Stimulated activated memory B cell treated with anti-CD40 and anti-IgM and Interleukin-4, amounts not matched to agents 10 μg/mL and 1 μg/mL and 100 μg/mL, for 72 hours (primary cell): ENCODE measurements at regions not wholly inside any gene's neighbourhood (a gene's known extent, or its start where the extent isn't known, plus 50 kb on each side); places are given as distances from the start of the nearest gene placed in this dataset.
"Not testable (repeated sequence)": the region's sequence is repeated elsewhere in the genome, so short reads cannot be mapped to it uniquely, and the experiment has no call there.

ENCODE experiments used
- ATAC-seq: fragments of 150-1000 bp; cut with Tn5 transposase; 2 replicates; pipeline ENCODE4 v1.10.0; 2021
- H3K27ac Mint-ChIP-seq: one replicate; pipeline ENCODE4 v1.8.0; 2022; ENCODE audit warnings: mild to moderate bottlenecking, mixed read lengths
- H3K27me3 Mint-ChIP-seq: one replicate; pipeline ENCODE4 v1.8.0; 2022; ENCODE audit warnings: mixed read lengths
- H3K36me3 Mint-ChIP-seq: one replicate; pipeline ENCODE4 v1.8.0; 2022; ENCODE audit warnings: mixed read lengths
- H3K4me1 Mint-ChIP-seq: one replicate; pipeline ENCODE4 v1.8.0; 2022; ENCODE audit warnings: mixed read lengths
- H3K4me3 Mint-ChIP-seq: one replicate; pipeline ENCODE4 v1.8.0; 2022; ENCODE audit warnings: mild to moderate bottlenecking, moderate library complexity, mixed read lengths
- H3K9me3 Mint-ChIP-seq: one replicate; pipeline ENCODE4 v1.8.0; 2022; ENCODE audit warnings: mixed read lengths

- not testable (repeated sequence) for H3K36me3 Mint-ChIP-seq, H3K4me3 Mint-ChIP-seq, H3K4me1 Mint-ChIP-seq, ATAC-seq, H3K27me3 Mint-ChIP-seq, H3K27ac Mint-ChIP-seq, H3K9me3 Mint-ChIP-seq
Measured at GRCh38 chr6:26720663-26721218, 61.2 kb upstream of the ZNF322 start.

GRCh38 chr6:26730019-26730766, 70.6 kb upstream of the ZNF322 start:
- not testable (repeated sequence) for ATAC-seq, H3K36me3 Mint-ChIP-seq, H3K4me1 Mint-ChIP-seq, H3K27me3 Mint-ChIP-seq, H3K4me3 Mint-ChIP-seq, H3K27ac Mint-ChIP-seq, H3K9me3 Mint-ChIP-seq

GRCh38 chr6:26734776-26735472, 75.4 kb upstream of the ZNF322 start:
- H3K4me1 Mint-ChIP-seq, H3K27ac Mint-ChIP-seq, H3K27me3 Mint-ChIP-seq, H3K9me3 Mint-ChIP-seq, H3K4me3 Mint-ChIP-seq, ATAC-seq, H3K36me3 Mint-ChIP-seq: not testable (repeated sequence)

GRCh38 chr6:26739811-26740210, 80.3 kb upstream of the ZNF322 start:
- Mint-ChIP-seq H3K36me3 (no peaks in the 10 kb centered on the region), H3K27me3 (peaks cover 33% of the 10 kb centered on the region), H3K27ac (no peak overlapping the region), H3K4me3 (no peak overlapping the region), H3K4me1 (no peaks in the 10 kb centered on the region), H3K9me3 (no peaks in the 10 kb centered on the region)
- ATAC-seq = no peak

- Mint-ChIP-seq H3K36me3 (peaks cover 10% of the 10 kb centered on the region), H3K4me3 (no peak overlapping the region), H3K27ac (no peak overlapping the region), H3K4me1 (no peaks in the 10 kb centered on the region), H3K9me3 (peaks cover 7% of the 10 kb centered on the region), H3K27me3 (peaks cover 54% of the 10 kb centered on the region)
- ATAC-seq = no peak
Measured at GRCh38 chr6:26743157-26743821, 83.7 kb upstream of the ZNF322 start.

GRCh38 chr6:26743941-26744699, 84.6 kb upstream of the ZNF322 start:
- no peak for ATAC-seq
- Mint-ChIP-seq H3K4me1 (no peaks in the 10 kb centered on the region), H3K36me3 (peaks cover 12% of the 10 kb centered on the region), H3K4me3 (no peak overlapping the region), H3K9me3 (peaks cover 10% of the 10 kb centered on the region), H3K27me3 (peaks cover 62% of the 10 kb centered on the region), H3K27ac (no peak overlapping the region)

GRCh38 chr6:26744837-26745282, 85.3 kb upstream of the ZNF322 start:
- not testable (repeated sequence) for H3K4me3 Mint-ChIP-seq, H3K4me1 Mint-ChIP-seq, ATAC-seq, H3K27ac Mint-ChIP-seq
- Mint-ChIP-seq H3K36me3 (peaks cover 12% of the 10 kb centered on the region), H3K9me3 (peaks cover 10% of the 10 kb centered on the region), H3K27me3 (peaks cover 66% of the 10 kb centered on the region)

GRCh38 chr6:26745964-26746363, 86.4 kb upstream of the ZNF322 start:
- Mint-ChIP-seq H3K36me3 (peaks cover 12% of the 10 kb centered on the region), H3K9me3 (peaks cover 10% of the 10 kb centered on the region), H3K27me3 (peaks cover 66% of the 10 kb centered on the region)
- not testable (repeated sequence) for H3K27ac Mint-ChIP-seq, H3K4me3 Mint-ChIP-seq, ATAC-seq, H3K4me1 Mint-ChIP-seq

GRCh38 chr6:26749126-26749758, 89.7 kb upstream of the ZNF322 start:
- not testable (repeated sequence) for H3K4me1 Mint-ChIP-seq, ATAC-seq, H3K4me3 Mint-ChIP-seq, H3K27ac Mint-ChIP-seq
- peaks cover 42% of the 10 kb centered on the region for H3K27me3 Mint-ChIP-seq
- peaks cover 12% of the 10 kb centered on the region for H3K36me3 Mint-ChIP-seq
- peaks cover 10% of the 10 kb centered on the region for H3K9me3 Mint-ChIP-seq

GRCh38 chr6:26749759-26750126, 90.2 kb upstream of the ZNF322 start:
- peaks cover 42% of the 10 kb centered on the region for H3K27me3 Mint-ChIP-seq
- H3K9me3 Mint-ChIP-seq = peaks cover 10% of the 10 kb centered on the region

GRCh38 chr6:26754212-26754611, 94.7 kb upstream of the ZNF322 start:
- peaks cover 36% of the 10 kb centered on the region for H3K27me3 Mint-ChIP-seq
- peaks cover 7% of the 10 kb centered on the region for H3K9me3 Mint-ChIP-seq
- ATAC-seq = no peak
- H3K36me3 Mint-ChIP-seq = no peaks in the 10 kb centered on the region
- no peak overlapping the region for H3K4me3 Mint-ChIP-seq
- no peak overlapping the region for H3K27ac Mint-ChIP-seq
- H3K4me1 Mint-ChIP-seq = no peaks in the 10 kb centered on the region

More at GRCh38 chr6:26749759-26750126, 90.2 kb upstream of the ZNF322 start:
- H3K36me3 Mint-ChIP-seq = peaks cover 12% of the 10 kb centered on the region
- H3K4me3 Mint-ChIP-seq, ATAC-seq, H3K4me1 Mint-ChIP-seq, H3K27ac Mint-ChIP-seq: not testable (repeated sequence)

GRCh38 chr6:26754801-26755200, 95.3 kb upstream of the ZNF322 start:
- not testable (repeated sequence) for H3K36me3 Mint-ChIP-seq, H3K27ac Mint-ChIP-seq, H3K9me3 Mint-ChIP-seq, H3K4me3 Mint-ChIP-seq, H3K4me1 Mint-ChIP-seq, ATAC-seq
- peaks cover 33% of the 10 kb centered on the region for H3K27me3 Mint-ChIP-seq

GRCh38 chr6:26756067-26756805, 96.7 kb upstream of the ZNF322 start:
- not testable (repeated sequence) for H3K4me3 Mint-ChIP-seq, H3K9me3 Mint-ChIP-seq, H3K27ac Mint-ChIP-seq, H3K4me1 Mint-ChIP-seq, H3K36me3 Mint-ChIP-seq, ATAC-seq
- H3K27me3 Mint-ChIP-seq = peaks cover 33% of the 10 kb centered on the region
